Keratinocyte (primary cell): ENCODE measurements at regions not wholly inside any gene's neighbourhood (a gene's known extent, or its start where the extent isn't known, plus 50 kb on each side); places are given as distances from the start of the nearest gene placed in this dataset.
A peak's percentile ranks its signal among the peaks of the same experiment; 100 is the strongest.

Experiments
- DNase-seq: peaks from one replicate; pipeline ENCODE4 v3.0.0-alpha.2; 2011; ENCODE audit warnings: low read depth, missing footprints, low spot score
- FAIRE-seq: peaks from 2 replicates; lab custom pipeline; 2011; peaks lifted over from hg19 to GRCh38; lab: Jason Lieb, UNC
- H2AFZ ChIP-seq: 2 replicates; pipeline ENCODE4 v1.6.0; 2012; ENCODE audit warnings: low read length, control low read depth, inconsistent platforms; ENCODE audit not compliant: control insufficient read depth
- H3K27ac ChIP-seq: 2 replicates; pipeline ENCODE4 v1.5.1; 2011; ENCODE audit warnings: low read length; ENCODE audit not compliant: control insufficient read depth, insufficient read depth
- H3K27me3 ChIP-seq: 3 replicates; pipeline ENCODE4 v1.6.0; 2011; ENCODE audit warnings: low read length; ENCODE audit not compliant: control insufficient read depth, insufficient read depth; ENCODE audit errors: extremely low read depth
- H3K36me3 ChIP-seq, 2 experiments: 2 replicates in 1 of 2; 3 replicates in 1 of 2; pipeline ENCODE4 v1.5.1; 2011; ENCODE audit warnings: low read length in 2 of 2, mild to moderate bottlenecking in 1 of 2; ENCODE audit not compliant: control insufficient read depth in 2 of 2, insufficient read depth in 2 of 2; ENCODE audit errors: extremely low read depth in 1 of 2
- H3K4me1 ChIP-seq: 3 replicates; pipeline ENCODE4 v1.5.1; 2011; ENCODE audit warnings: low read length; ENCODE audit not compliant: control insufficient read depth, insufficient read depth; ENCODE audit errors: extremely low read depth
- H3K4me2 ChIP-seq: 3 replicates; pipeline ENCODE4 v1.6.0; 2011; ENCODE audit warnings: low read depth, low read length; ENCODE audit not compliant: control insufficient read depth, insufficient read depth; ENCODE audit errors: extremely low read depth
- H3K4me3 ChIP-seq, 3 experiments: fragments of 200-600 bp in 1 of 3; sonication (generic) in 1 of 3; 2 replicates in 2 of 3; 3 replicates in 1 of 3; pipeline ENCODE4 v1.5.1; 2011 to 2016; ENCODE audit warnings: low read length in 3 of 3, mild to moderate bottlenecking in 3 of 3, control low read depth in 2 of 3, inconsistent platforms in 1 of 3, low read depth in 1 of 3, mixed read lengths in 1 of 3, mixed run types in 1 of 3, moderate library complexity in 1 of 3; ENCODE audit not compliant: control insufficient read depth in 2 of 3, insufficient read depth in 2 of 3; ENCODE audit errors: extremely low read depth in 1 of 3
- H3K79me2 ChIP-seq: 2 replicates; pipeline ENCODE4 v1.6.0; 2012; ENCODE audit warnings: low read length; ENCODE audit not compliant: control insufficient read depth, insufficient read depth
- H3K9ac ChIP-seq: 3 replicates; pipeline ENCODE4 v1.6.0; 2011; ENCODE audit warnings: low read length; ENCODE audit not compliant: control insufficient read depth, insufficient read depth; ENCODE audit errors: extremely low read depth
- H3K9me1 ChIP-seq: 3 replicates; pipeline ENCODE4 v1.6.0; 2011; ENCODE audit warnings: low read length; ENCODE audit not compliant: control insufficient read depth, insufficient read depth; ENCODE audit errors: extremely low read depth
- H3K9me3 ChIP-seq: 2 replicates; pipeline ENCODE4 v1.5.1; 2012; ENCODE audit warnings: low read depth, low read length; ENCODE audit not compliant: control insufficient read depth
- H4K20me1 ChIP-seq: 3 replicates; pipeline ENCODE4 v1.6.0; 2011; ENCODE audit warnings: low read length; ENCODE audit not compliant: control insufficient read depth, insufficient read depth; ENCODE audit errors: extremely low read depth
- EZH2 ChIP-seq: IDR thresholded peaks from one replicate; pipeline ENCODE4 v1.6.1; 2012; ENCODE audit warnings: inconsistent platforms, mild to moderate bottlenecking, low read length, moderate library complexity
- dilution Hi-C: fragments of 300-500 bp; cut with MboI; formaldehyde crosslinking; loops from one replicate; pipeline ENCODE4 v1.7.0; 2020; ENCODE audit warnings: low sequenced_read_pairs; ENCODE audit not compliant: extremely low pct_ligation_motif_present
- TF ChIP-seq, protein P1 (sequence below), 3 experiments: IDR thresholded peaks in 1 of 3; conservative IDR thresholded peaks in 1 of 3; optimal IDR thresholded peaks in 1 of 3; 2 replicates in 2 of 3; 3 replicates in 1 of 3; pipeline versions ENCODE3 to v1.5.1; 2011; ENCODE audit warnings: low read length in 3 of 3, mild to moderate bottlenecking in 3 of 3, moderate library complexity in 2 of 3, control low read depth in 1 of 3, inconsistent platforms in 1 of 3; ENCODE audit not compliant: insufficient read depth in 2 of 3; ENCODE audit errors: extremely low read depth in 1 of 3

DNA sequence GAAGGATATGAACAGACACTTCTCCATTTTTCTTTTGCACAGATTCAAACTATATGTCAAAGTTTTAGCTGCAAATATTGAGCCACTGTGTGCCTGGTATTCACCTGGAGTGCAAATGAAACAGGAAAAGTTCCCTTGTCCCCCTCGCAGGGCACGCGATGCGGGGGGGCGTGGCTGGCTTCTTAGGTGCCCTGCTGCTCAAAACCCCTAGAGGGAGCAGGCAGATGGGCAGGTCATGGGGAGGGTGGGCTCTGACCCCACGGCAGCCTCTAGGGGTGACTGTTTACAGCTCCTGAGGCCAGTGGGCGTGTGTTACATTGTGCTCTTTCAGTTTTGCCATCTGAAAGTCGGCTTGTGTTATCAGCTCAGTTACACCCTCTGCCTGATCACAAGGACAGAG is 931.2 kb upstream of the B3GALT2 start:
- Histone ChIP-seq H3K27ac (no peak overlapping the region), H3K36me3 (no peaks in the 10 kb centered on the region), H3K9me3 (no peaks in the 10 kb centered on the region), H3K4me1 (no peaks in the 10 kb centered on the region), H3K9me1 (no peaks in the 10 kb centered on the region), H3K9ac (no peak overlapping the region), H3K27me3 (no peaks in the 10 kb centered on the region), H4K20me1 (no peaks in the 10 kb centered on the region), H3K4me2 (no peak overlapping the region), H3K4me3 (no peak overlapping the region), H2AFZ (no peak overlapping the region), H3K79me2 (no peaks in the 10 kb centered on the region)
- no peak for TF ChIP-seq EZH2
- TF ChIP-seq, protein P1, sequence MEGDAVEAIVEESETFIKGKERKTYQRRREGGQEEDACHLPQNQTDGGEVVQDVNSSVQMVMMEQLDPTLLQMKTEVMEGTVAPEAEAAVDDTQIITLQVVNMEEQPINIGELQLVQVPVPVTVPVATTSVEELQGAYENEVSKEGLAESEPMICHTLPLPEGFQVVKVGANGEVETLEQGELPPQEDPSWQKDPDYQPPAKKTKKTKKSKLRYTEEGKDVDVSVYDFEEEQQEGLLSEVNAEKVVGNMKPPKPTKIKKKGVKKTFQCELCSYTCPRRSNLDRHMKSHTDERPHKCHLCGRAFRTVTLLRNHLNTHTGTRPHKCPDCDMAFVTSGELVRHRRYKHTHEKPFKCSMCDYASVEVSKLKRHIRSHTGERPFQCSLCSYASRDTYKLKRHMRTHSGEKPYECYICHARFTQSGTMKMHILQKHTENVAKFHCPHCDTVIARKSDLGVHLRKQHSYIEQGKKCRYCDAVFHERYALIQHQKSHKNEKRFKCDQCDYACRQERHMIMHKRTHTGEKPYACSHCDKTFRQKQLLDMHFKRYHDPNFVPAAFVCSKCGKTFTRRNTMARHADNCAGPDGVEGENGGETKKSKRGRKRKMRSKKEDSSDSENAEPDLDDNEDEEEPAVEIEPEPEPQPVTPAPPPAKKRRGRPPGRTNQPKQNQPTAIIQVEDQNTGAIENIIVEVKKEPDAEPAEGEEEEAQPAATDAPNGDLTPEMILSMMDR (optimal IDR thresholded peaks at IDR 0.05 in 1 of 3, IDR thresholded peaks at IDR 0.05 in 1 of 3, conservative IDR thresholded peaks at IDR 0.05 in 1 of 3; ENCODE audit: extremely low read depth in 1 of 3, insufficient read depth in 2 of 3, low read length in 3 of 3): peak in 1 of 3 experiments; percentile 16
- DNase-seq (no peak), FAIRE-seq (no peak)
- dilution Hi-C loops: no loop called here

DNA sequence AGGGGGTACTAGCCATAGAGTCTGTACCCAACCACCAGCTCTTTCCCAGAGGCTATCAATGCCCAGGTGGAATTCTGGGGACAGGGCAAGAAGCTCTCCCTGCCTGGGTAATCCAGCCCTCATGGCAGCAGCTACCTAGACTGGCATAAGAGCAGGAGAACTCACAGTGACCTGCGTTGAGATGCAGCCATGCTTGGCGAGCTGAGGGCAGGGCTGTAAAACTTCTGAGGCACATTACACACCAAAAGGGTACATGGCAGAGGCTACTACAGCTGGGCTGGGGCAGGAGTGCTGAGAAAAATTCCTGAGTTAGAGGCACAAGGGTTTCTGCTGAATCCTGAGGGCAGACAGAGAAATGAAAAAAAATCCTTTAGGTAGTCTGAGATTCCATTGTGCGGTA is 927.9 kb upstream of the B3GALT2 start:
- DNase-seq (no peak), FAIRE-seq (no peak)
- dilution Hi-C loops: no loop called here
- Histone ChIP-seq H3K36me3 (no peaks in the 10 kb centered on the region), H3K9ac (no peak overlapping the region), H3K9me1 (no peaks in the 10 kb centered on the region), H3K4me1 (no peaks in the 10 kb centered on the region), H3K9me3 (no peaks in the 10 kb centered on the region), H3K4me2 (no peak overlapping the region), H4K20me1 (no peaks in the 10 kb centered on the region), H3K4me3 (no peak overlapping the region), H3K79me2 (no peaks in the 10 kb centered on the region), H2AFZ (no peak overlapping the region), H3K27me3 (no peaks in the 10 kb centered on the region), H3K27ac (no peak overlapping the region)
- TF ChIP-seq EZH2: no peak
- TF ChIP-seq, protein P1 (optimal IDR thresholded peaks at IDR 0.05 in 1 of 3, IDR thresholded peaks at IDR 0.05 in 1 of 3, conservative IDR thresholded peaks at IDR 0.05 in 1 of 3; ENCODE audit: extremely low read depth in 1 of 3, insufficient read depth in 2 of 3, low read length in 3 of 3): no peak
